ENCODE measurements at regions not wholly inside any gene's neighbourhood (a gene's known extent, or its start where the extent isn't known, plus 50 kb on each side); places are given as distances from the start of the nearest gene placed in this dataset.

DNA sequence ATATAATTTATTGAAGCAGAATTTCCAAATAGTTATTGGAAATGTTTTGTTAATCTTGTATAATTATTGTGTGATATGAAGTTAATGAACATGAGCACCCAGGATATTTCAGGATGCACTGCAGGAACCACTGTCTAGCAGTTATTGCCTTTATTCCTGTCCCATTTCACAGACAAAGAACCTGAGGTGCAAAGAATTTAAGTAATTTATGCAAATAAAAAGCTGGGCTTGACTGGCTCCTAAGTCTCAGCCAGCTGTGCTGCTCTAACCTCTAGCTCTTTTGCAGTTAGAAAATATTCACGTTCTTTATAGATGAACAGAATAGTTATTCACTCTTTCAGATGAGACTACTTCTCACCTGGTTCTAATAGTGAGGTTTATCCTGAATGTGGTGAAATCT is 50.0 kb upstream of the NUDT12 start:
- H3K36me3 ChIP-seq (ENCODE audit: insufficient read depth, low read depth, low read length): no peaks in the 10 kb centered on the region
- H3K9me3 ChIP-seq (ENCODE audit: insufficient read depth, low read depth, low read length): no peaks in the 10 kb centered on the region
- H3K27me3 ChIP-seq (ENCODE audit: insufficient read depth, low read length): no peaks in the 10 kb centered on the region
- H3K9ac ChIP-seq (ENCODE audit: low read depth, low read length): no peak overlapping the region
- no peak overlapping the region for H3K4me3 ChIP-seq (ENCODE audit: low read length)
- H3K27ac ChIP-seq (ENCODE audit: low read length): no peak overlapping the region
- H3K4me1 ChIP-seq (ENCODE audit: insufficient read depth, low read length): peaks cover 10% of the 10 kb centered on the region; the same call in 1 of the 2 replicates

Measured in iPS-20b (cell line).